CD8-positive, alpha-beta memory T cell (primary cell): ENCODE measurements at regions not wholly inside any gene's neighbourhood (a gene's known extent, or its start where the extent isn't known, plus 50 kb on each side); places are given as distances from the start of the nearest gene placed in this dataset.

Experiments used
- CTCF ChIA-PET: fragments of 350-600 bp; sonication (Branson Sonifier 250); formaldehyde crosslinking; loops from one replicate; lab custom pipeline; 2021; ENCODE audit warnings: antibody characterized with exemption; lab: Charles Lee
- POLR2A ChIA-PET: fragments of 350-600 bp; sonication (Branson Sonifier 250); formaldehyde crosslinking; loops from one replicate; lab custom pipeline; 2021; ENCODE audit warnings: antibody characterized with exemption; lab: Charles Lee
- DNase-seq, 5 donors: peaks; one replicate each; pipeline versions ENCODE4 v3.0.0 to v3.0.0-alpha.2; 2020 to 2022; ENCODE audit warnings: mixed read lengths in 1 of 5
- H3K27ac ChIP-seq: one replicate; pipeline ENCODE4 v1.7.0; 2013; ENCODE audit warnings: low read depth, mild to moderate bottlenecking, low read length, moderate library complexity
- H3K27me3 ChIP-seq: 2 replicates; pipeline ENCODE4 v1.7.0; 2013; ENCODE audit warnings: low read length, mild to moderate bottlenecking; ENCODE audit not compliant: insufficient read depth, poor library complexity, severe bottlenecking
- H3K36me3 ChIP-seq: 2 replicates; pipeline ENCODE4 v1.7.0; 2013; ENCODE audit warnings: mild to moderate bottlenecking, low read length, moderate library complexity; ENCODE audit not compliant: insufficient read depth
- H3K4me1 ChIP-seq: 2 replicates; pipeline ENCODE4 v1.7.0; 2013; ENCODE audit warnings: mild to moderate bottlenecking, low read length, moderate library complexity; ENCODE audit not compliant: insufficient read depth
- H3K4me3 ChIP-seq: 2 replicates; pipeline ENCODE4 v1.7.0; 2013; ENCODE audit warnings: mild to moderate bottlenecking, low read length
- H3K9me3 ChIP-seq: 2 replicates; pipeline ENCODE4 v1.7.0; 2013; ENCODE audit warnings: mild to moderate bottlenecking, low read length
- H3K27ac Mint-ChIP-seq, 8 donors: one replicate each; pipeline ENCODE4 v1.8.0; 2020 to 2021; ENCODE audit warnings: mixed read lengths in 8 of 8, mild to moderate bottlenecking in 6 of 8, inconsistent platforms in 3 of 8, moderate library complexity in 3 of 8
- H3K27me3 Mint-ChIP-seq, 2 donors: one replicate each; pipeline ENCODE4 v1.8.0; 2020 to 2021; ENCODE audit warnings: mixed read lengths in 2 of 2, mild to moderate bottlenecking in 1 of 2, moderate library complexity in 1 of 2
- H3K36me3 Mint-ChIP-seq, 3 donors: one replicate each; pipeline ENCODE4 v1.8.0; 2020 to 2021; ENCODE audit warnings: mixed read lengths in 3 of 3, inconsistent platforms in 1 of 3, mild to moderate bottlenecking in 1 of 3
- H3K4me1 Mint-ChIP-seq, 3 donors: one replicate each; pipeline ENCODE4 v1.8.0; 2020 to 2021; ENCODE audit warnings: mixed read lengths in 3 of 3, inconsistent platforms in 1 of 3, mild to moderate bottlenecking in 1 of 3
- H3K4me3 Mint-ChIP-seq, 7 donors: one replicate each; pipeline ENCODE4 v1.8.0; 2020 to 2021; ENCODE audit warnings: mixed read lengths in 7 of 7, mild to moderate bottlenecking in 6 of 7, moderate library complexity in 4 of 7, inconsistent platforms in 2 of 7
- H3K9me3 Mint-ChIP-seq, 5 donors: one replicate each; pipeline ENCODE4 v1.8.0; 2020 to 2022; ENCODE audit warnings: mixed read lengths in 5 of 5, mild to moderate bottlenecking in 3 of 5, moderate library complexity in 2 of 5, inconsistent platforms in 1 of 5

- no peak overlapping the region for H3K4me3 Mint-ChIP-seq
- H3K9me3 Mint-ChIP-seq = no peaks in the 10 kb centered on the region
- no peak overlapping the region for H3K27ac ChIP-seq
- ChIA-PET POLR2A (no interaction called here), CTCF (no interaction called here)
- H3K27ac Mint-ChIP-seq = no peak overlapping the region
- no peaks in the 10 kb centered on the region for H3K9me3 ChIP-seq
- H3K36me3 ChIP-seq = no peaks in the 10 kb centered on the region
- H3K4me1 Mint-ChIP-seq = no peaks in the 10 kb centered on the region
- DNase-seq = no peak
- H3K4me3 ChIP-seq = no peak overlapping the region
- no peaks in the 10 kb centered on the region for H3K36me3 Mint-ChIP-seq
- H3K27me3 ChIP-seq = no peaks in the 10 kb centered on the region
- peaks cover 3 to 10% of the 10 kb centered on the region in 2 donors for H3K27me3 Mint-ChIP-seq
- H3K4me1 ChIP-seq = no peaks in the 10 kb centered on the region
These were observed 138.6 kb upstream of the SLC1A4 start for GRCh38 chr2:64850642-64851041.

DNA sequence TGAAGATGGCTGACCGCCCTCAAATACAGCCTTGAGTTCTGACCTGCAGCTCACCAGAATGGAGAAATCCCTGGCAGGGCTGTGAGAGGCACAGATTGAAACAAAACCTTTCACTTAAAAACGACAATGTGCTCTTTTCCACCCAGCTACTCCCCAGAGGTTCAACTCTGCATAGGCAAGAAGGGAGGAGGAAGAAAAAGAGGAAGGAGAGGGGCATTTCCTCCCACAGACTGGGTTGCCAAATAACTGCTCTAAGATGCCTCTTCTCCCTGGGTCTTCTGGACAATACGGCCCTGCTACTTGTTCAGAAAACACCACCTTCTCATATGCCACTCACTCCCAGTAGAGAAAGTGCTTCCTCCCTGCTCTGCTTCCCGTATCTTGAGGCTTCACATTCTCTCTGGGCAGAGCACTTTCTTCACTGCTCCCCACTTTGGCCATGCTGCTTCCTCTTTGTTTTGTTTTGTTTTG is 136.4 kb upstream of the SLC1A4 start:
- Histone ChIP-seq H3K4me1 (no peaks in the 10 kb centered on the region), H3K27ac (no peak overlapping the region), H3K36me3 (no peaks in the 10 kb centered on the region), H3K4me3 (no peak overlapping the region), H3K27me3 (no peaks in the 10 kb centered on the region), H3K9me3 (no peaks in the 10 kb centered on the region)
- Mint-ChIP-seq H3K9me3 (no peaks in the 10 kb centered on the region), H3K27ac (peak overlapping the region in 1 of 8 donors; percentile 66), H3K4me1 (no peaks in the 10 kb centered on the region), H3K4me3 (no peak overlapping the region), H3K27me3 (peaks cover 5 to 15% of the 10 kb centered on the region in 2 donors), H3K36me3 (no peaks in the 10 kb centered on the region)
- POLR2A ChIA-PET = no interaction called here
- no peak for DNase-seq
- CTCF ChIA-PET = interaction anchor here (0.8 kb wide), 1 partner anchor 21 kb away, joined by 3 read pairs; no protein-coding TSS in a partner anchor

DNA sequence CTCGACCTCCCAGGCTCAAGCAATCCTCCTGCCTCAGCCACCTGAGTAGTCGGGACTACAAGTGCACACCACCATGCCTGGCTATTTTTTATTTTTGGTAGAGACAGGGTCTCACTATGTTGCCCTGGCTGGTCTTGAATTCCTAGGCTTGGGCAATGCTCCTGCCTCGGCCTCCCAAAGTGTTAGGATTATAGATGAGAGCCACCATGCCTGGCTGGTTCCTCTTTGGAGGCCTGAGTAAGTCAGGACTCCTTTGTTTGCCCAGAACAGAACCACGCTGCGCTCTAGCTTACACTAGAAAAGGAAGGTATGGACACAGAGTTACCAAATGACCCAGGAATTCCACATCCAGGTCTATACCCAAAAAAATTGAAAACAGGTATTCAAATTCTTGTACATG is 135.9 kb upstream of the SLC1A4 start:
- Histone ChIP-seq H3K27me3 (no peaks in the 10 kb centered on the region), H3K36me3 (no peaks in the 10 kb centered on the region), H3K4me3 (no peak overlapping the region), H3K9me3 (no peaks in the 10 kb centered on the region), H3K27ac (no peak overlapping the region), H3K4me1 (no peaks in the 10 kb centered on the region)
- ChIA-PET CTCF (no interaction called here), POLR2A (no interaction called here)
- no peak for DNase-seq
- Mint-ChIP-seq H3K9me3 (no peaks in the 10 kb centered on the region), H3K27me3 (peaks cover 5 to 17% of the 10 kb centered on the region in 2 donors), H3K36me3 (no peaks in the 10 kb centered on the region), H3K4me3 (no peak overlapping the region), H3K4me1 (no peaks in the 10 kb centered on the region), H3K27ac (peak overlapping the region in 1 of 8 donors; percentile 66)

DNA sequence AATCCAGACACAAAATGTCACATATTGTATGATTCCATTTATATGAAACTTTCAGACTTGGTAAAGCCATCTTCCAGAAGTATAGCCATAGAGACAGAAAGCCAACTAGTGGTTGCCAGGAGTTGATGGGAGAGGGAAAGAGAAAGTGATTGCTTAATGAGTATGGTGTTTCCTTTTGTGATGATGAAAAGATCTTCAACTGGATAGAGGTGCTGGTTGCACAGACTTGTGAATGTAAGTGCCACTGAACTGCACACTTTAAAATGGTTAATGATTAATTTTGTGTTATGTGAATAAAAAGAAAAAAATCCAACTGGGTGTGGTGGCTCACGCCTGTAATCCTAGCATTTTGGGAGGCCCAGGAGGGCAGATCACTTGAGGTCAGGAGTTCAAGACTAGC is 135.3 kb upstream of the SLC1A4 start:
- Mint-ChIP-seq H3K27me3 (peaks cover 5 to 22% of the 10 kb centered on the region in 2 donors), H3K27ac (no peak overlapping the region), H3K9me3 (no peaks in the 10 kb centered on the region), H3K36me3 (no peaks in the 10 kb centered on the region), H3K4me1 (peaks cover 0 to 2% (median under 1%) of the 10 kb centered on the region in 3 donors), H3K4me3 (no peak overlapping the region)
- ChIA-PET CTCF (no interaction called here), POLR2A (no interaction called here)
- H3K9me3 ChIP-seq = no peaks in the 10 kb centered on the region
- no peaks in the 10 kb centered on the region for H3K4me1 ChIP-seq
- H3K4me3 ChIP-seq = no peak overlapping the region
- H3K27ac ChIP-seq = no peak overlapping the region
- no peaks in the 10 kb centered on the region for H3K36me3 ChIP-seq
- no peaks in the 10 kb centered on the region for H3K27me3 ChIP-seq
- no peak for DNase-seq

DNA sequence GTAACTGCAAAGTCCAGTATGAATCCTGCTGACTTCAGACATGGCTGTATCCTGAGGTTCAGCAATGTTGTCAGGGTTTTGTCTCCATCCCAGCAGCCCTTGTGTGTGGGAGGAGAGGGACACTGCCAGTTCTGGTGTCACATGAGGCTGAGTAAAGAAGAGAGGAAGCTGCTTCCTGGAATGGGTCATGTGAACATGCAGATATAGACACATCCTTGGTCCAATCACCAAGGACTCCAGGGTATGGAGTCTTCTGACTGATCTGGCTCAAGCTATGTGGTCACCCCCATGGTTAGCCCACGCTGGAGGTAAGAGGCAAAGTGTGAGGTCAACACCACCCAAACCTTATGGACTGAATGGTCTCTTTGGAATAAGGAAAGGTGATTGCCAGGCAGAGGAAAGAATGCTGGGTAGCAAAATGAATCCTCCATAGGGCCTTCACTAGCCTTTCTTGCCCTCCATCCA is 134.4 kb upstream of the SLC1A4 start:
- Mint-ChIP-seq H3K27ac (no peak overlapping the region), H3K4me1 (peaks cover 0 to 5% (median 2%) of the 10 kb centered on the region in 3 donors), H3K36me3 (no peaks in the 10 kb centered on the region), H3K9me3 (no peaks in the 10 kb centered on the region), H3K27me3 (peaks cover 7 to 23% of the 10 kb centered on the region in 2 donors), H3K4me3 (no peak overlapping the region)
- DNase-seq = no peak
- Histone ChIP-seq H3K27me3 (no peaks in the 10 kb centered on the region), H3K9me3 (no peaks in the 10 kb centered on the region), H3K4me3 (no peak overlapping the region), H3K27ac (peak overlapping the region; percentile 38), H3K36me3 (no peaks in the 10 kb centered on the region), H3K4me1 (no peaks in the 10 kb centered on the region)
- CTCF ChIA-PET = no interaction called here
- POLR2A ChIA-PET = no interaction called here

DNA sequence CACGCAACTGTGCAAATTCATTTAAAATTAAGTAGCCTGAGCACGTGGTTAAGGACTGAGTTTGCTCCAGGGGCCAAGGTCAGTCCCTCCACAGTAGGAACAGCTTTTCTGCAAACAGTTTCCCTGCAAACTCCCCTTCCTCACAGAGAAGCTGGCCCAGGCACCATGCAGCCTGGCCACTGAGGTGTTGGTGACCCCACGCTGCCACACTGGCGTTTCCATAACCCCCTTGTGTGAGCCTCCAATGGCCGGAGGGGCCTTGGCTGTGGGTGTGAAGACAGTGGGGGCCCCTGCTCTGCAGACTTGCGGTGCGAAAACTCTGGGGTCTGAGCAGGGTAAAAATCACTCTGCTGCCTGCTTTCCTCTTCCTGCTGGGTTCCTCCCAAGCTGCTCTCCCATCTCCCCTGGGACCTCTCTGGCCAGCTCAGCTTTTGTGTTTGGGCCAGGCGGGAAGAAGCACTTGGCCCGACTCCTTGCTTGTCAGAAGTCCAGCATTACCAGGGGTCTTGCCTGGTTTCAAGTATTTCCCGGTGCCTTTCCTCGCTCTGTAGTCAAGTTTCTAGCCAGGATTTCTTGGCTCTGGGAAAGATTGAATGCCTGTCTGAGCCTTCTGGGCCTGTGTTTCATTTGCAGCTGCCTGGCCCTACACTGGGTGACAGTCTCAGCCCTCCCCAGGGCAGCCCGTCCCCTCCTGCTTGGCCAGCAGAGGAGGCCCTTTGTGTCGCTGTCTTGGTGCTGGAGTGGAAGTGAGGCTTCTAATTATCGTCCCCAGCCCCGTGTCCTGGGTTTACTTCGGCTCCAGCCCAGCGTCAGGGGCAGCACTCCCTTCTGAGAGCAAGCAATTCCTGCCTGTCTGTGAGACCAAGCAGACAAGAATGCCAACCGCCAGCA is 131.4 kb upstream of the SLC1A4 start:
- POLR2A ChIA-PET = no interaction called here

GRCh38 chr2:64858541-64859311 is 130.5 kb upstream of the SLC1A4 start:
- Mint-ChIP-seq H3K4me3 (no peak overlapping the region), H3K27ac (no peak overlapping the region), H3K27me3 (peaks cover 5 to 15% of the 10 kb centered on the region in 2 donors), H3K9me3 (no peaks in the 10 kb centered on the region), H3K4me1 (peaks cover 0 to 5% (median 2%) of the 10 kb centered on the region in 3 donors), H3K36me3 (no peaks in the 10 kb centered on the region)
- DNase-seq = no peak
- Histone ChIP-seq H3K27me3 (no peaks in the 10 kb centered on the region), H3K36me3 (no peaks in the 10 kb centered on the region), H3K27ac (peak overlapping the region; percentile 18), H3K4me1 (no peaks in the 10 kb centered on the region), H3K9me3 (no peaks in the 10 kb centered on the region), H3K4me3 (no peak overlapping the region)
- POLR2A ChIA-PET = no interaction called here
- CTCF ChIA-PET = interaction anchor here (1.0 to 2.2 kb wide), 4 partner anchors 9 to 530 kb away, joined by 4 to 5 read pairs (median 4); no protein-coding TSS in a partner anchor

More for the DNA sequence above, 131.4 kb upstream of the SLC1A4 start:
- Histone ChIP-seq H3K36me3 (no peaks in the 10 kb centered on the region), H3K27me3 (no peaks in the 10 kb centered on the region), H3K9me3 (no peaks in the 10 kb centered on the region), H3K27ac (no peak overlapping the region), H3K4me3 (no peak overlapping the region), H3K4me1 (no peaks in the 10 kb centered on the region)
- CTCF ChIA-PET = interaction anchor here (1.5 to 2.2 kb wide), 3 partner anchors 211 to 335 kb away, joined by 5 to 7 read pairs (median 5); no protein-coding TSS in a partner anchor
- no peaks in the 10 kb centered on the region for H3K9me3 Mint-ChIP-seq
- no peak overlapping the region for H3K4me3 Mint-ChIP-seq
- no peak overlapping the region for H3K27ac Mint-ChIP-seq
- no peaks in the 10 kb centered on the region for H3K36me3 Mint-ChIP-seq
- H3K27me3 Mint-ChIP-seq = peaks cover 7 to 21% of the 10 kb centered on the region in 2 donors
- DNase-seq = no peak
- H3K4me1 Mint-ChIP-seq = peaks cover 0 to 5% (median 2%) of the 10 kb centered on the region in 3 donors
